Stimulated activated CD4-positive, alpha-beta T cell treated with anti-CD3 and anti-CD28 coated beads, Interleukin-15, amount 100 ng/mL, for 48 hours (primary cell): ENCODE measurements at regions not wholly inside any gene's neighbourhood (a gene's known extent, or its start where the extent isn't known, plus 50 kb on each side); places are given as distances from the start of the nearest gene placed in this dataset.

Experiments used
- DNase-seq, 2 donors: peaks; one replicate each; pipeline ENCODE4 v3.0.0-alpha.2; 2020; ENCODE audit warnings: low read depth in 2 of 2

DNA sequence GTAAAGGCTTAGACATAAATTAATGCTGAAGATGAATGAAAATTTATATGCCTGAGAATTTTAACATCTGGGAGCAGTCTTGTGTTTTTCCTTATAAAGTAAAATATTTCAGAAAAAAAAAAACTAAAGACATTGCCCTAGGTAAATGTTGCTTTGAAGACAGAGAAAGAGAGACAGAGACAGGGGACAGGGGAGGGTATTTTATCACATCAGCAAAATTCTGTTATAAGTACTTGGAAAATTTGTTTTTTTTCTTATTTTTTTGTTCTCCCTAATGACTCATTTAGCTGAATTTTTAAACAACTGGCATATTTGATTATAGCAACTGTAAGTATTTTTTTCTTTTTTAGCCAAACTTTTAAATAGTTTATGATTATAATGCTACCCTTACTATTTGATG is 1540.6 kb upstream of the GBE1 start:
- no peak for DNase-seq

DNA sequence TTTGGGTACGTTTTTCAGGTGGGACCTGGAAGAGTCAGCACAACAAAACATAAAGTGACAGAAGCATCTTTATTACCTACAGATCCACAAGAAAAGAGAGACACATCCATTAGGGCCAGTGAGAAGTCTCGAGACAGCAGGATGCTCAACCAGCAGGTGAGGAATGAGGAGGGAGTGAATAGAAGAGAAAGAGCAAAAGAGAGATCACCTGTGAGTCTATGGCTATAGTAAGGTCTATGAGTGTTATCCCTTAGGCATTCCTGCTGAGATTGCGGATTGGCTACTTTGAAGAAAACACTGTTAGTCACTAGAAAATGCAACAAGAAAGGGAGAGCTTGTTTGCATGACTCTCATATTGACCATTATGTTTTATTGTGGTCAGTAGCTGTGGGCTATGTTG is 1556.2 kb upstream of the GBE1 start:
- DNase-seq: no peak

DNA sequence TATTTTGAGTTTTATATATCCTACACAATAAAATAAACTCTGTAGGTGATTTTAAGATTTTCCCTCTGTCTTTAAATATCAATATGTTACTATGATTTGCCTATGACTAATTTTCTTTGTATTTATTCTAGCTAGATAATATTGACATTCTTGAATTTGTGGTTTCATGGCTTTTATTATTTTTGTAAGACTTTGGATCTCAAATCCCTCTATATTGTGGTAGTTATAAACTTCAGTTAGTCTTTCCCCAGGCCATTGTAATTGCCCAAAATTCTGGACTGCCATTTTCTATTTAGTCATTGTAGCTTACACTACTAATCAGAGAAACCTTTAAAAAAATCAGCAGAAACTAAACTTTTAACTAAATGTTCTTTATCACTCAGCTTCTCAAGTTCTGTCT is 1559.3 kb upstream of the GBE1 start:
- DNase-seq: no peak

DNA sequence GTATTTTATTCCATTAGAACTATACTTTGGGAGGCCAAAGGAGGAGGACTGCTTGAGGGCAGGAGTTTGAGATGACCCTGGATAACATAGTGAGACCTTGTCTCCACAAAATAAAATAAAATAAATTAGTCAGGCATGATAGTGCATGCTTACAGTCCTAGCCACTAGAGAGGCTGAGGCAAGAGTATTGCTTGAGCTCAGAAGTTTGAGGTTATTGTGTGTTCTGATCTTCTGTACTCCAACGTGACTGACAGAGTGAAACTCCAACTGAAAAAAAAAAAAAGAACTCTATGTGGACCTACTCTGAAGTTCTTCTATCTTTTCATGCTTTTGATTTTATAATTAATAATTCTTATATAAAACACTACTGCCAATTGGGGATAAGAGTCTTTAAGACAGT is 1560.0 kb upstream of the GBE1 start:
- no peak for DNase-seq

DNA sequence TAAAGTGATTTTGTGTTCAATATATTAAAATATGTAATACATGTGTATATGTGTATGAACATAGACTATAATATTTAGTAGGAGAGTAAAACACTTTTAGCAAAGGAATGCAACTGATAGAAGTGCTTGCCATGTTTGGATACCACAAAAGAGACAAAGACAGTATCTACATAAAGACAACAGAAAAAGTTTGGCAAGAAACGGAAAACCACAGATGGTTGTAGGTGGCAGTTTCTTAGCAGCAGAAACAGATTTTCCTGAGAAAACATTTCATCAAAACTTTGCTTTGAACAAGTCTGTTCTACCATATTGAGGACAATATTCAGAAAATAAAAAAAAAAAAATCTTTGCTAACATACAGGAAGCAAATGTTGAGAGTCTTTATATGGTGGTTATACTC is 1560.4 kb upstream of the GBE1 start:
- DNase-seq: no peak

DNA sequence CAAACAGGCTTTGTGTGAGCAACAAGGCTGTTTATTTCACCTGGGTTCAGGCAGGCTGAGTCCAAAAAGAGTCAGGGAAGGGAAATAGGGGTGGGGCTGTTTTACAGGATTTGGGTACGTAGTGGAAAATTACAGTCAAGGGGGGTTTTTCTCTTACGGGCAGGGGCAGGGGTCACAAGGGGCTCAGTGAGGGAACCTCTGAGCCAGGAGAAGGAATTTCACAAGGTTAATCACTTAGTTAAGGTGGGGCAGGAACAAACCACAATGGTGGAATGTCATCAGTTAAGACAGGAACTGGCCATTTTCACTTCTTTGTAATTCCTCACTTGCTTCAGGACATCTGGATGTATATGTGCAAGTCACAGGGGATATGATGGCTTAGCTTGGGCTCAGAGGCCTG is 1592.8 kb upstream of the GBE1 start:
- no peak for DNase-seq

DNA sequence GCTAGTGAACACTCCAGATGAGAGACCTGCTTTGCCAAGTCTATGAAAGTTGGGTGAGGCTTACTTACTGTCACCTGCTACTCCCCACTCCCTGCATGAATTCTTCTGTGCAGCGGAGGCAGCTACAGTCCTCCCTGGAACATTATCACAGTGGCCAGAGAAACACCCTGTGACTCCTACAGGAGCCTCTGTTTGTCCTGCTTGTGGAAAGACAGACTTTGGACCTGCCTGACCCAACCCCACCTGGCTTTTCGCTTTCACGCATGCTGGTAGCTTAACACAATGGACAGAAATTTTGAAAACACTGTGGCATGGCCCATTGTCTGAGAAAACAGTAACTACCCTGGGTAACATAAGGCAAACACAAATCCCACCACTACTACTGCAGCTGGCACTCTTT is 1565.5 kb upstream of the CADM2 start:
- no peak for DNase-seq

DNA sequence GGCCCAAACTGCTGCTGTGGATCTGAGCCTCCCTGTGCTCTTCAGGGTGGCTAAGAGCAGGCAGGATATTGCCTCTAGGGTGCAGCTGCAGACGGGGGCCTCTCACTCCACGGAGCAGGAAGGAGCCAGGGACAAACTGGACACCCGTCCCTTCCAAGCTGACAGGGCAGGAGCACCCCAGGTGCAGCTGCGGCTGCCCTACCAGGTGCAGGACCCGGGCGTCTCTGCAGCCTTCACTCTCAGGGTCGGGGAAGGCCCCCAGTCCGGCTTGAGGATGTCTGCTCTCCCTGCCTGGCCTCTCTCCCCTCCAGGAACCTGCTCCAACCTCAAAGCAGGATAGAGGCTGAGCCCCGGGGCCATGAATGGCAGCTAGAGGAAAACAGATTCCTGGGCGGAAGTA is 1554.9 kb upstream of the CADM2 start:
- DNase-seq: no peak

DNA sequence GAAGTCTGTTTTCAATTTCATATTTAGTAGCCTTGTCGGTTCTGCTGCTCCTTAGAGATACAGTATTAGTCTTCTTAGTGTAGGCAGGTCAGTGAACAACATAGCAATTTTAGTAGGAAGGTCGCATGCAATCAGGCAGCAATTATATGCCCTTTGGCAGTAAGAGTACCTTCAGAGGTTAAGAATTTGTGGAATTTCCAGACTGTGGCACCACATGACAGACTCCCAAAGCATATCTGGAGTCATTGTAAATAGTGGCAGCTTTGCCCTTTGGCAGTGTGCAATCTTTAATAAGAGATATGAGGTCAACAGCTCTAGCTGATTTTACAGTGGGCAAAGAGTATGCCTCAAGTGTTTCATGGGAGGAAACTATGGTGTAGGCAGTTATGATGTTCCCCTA is 1532.5 kb upstream of the CADM2 start:
- no peak for DNase-seq

DNA sequence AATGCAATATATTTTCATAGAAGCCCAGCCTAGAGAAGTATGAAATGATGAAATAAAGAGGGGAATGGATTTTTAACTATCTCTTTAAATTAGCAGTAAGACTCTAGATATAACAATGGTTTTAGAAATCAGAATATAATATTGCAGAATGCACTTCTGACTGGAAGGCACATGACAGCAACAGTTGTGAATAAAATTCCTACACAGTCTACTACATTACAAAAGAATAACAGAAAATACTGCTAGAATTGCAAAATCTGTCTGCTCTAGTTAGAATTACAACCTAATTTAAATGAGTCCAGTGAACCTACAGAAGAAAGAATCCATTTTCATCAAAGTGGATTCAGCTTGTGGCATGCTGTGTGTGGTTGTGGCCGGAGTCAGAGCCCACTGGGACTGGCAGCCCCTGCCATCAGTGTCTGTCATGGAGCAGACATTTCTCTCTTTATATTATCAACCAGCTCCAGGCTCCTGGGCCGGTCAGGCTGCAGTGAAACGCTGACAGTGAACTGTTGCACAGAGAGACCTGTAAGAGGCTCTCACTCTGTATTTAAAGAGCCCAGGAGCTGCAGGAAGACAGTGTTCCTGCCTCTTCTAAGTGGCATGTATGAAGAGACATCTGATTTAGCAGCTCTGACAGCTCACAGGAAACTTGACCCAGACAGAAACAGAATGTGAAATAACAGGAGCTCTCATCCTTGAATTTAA is 1523.8 kb upstream of the CADM2 start:
- DNase-seq: no peak

DNA sequence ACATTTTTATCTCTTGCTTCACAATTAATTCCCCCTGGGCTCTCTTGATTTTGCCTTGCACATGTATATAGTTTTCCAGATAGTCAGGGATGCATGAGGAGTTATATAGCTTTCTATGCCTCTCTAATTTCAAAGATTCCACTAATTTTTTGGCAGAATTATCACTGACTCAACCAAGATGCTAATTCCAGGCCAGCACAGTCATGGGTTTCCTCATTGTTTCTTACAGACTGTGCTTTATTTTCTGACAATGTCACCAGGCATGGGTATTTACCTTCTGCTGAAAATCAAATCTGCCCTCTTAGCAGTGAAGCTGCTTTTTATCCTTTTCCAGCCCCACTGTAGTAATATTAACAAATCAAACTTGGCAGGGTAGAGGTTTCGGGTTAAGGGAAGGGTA is 1520.6 kb upstream of the CADM2 start:
- no peak for DNase-seq

DNA sequence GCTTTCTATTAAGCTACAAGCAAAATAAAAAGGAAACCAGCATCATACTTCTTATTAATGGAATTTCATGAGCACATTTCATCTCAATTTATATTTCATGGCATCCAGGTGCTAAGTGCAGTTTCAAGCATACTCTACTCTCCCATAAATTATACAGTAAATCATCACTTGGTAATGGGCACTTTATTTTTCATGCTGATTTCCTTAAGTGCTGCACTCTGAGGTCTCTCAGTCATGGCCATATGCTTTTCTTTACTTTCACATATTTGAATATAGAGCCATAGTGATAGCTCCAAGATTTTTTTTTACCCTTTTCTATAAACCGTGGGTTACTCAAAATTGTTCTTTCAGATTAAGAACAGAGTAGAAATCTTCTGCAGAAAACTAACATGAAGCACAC is 1505.7 kb upstream of the CADM2 start:
- no peak for DNase-seq

DNA sequence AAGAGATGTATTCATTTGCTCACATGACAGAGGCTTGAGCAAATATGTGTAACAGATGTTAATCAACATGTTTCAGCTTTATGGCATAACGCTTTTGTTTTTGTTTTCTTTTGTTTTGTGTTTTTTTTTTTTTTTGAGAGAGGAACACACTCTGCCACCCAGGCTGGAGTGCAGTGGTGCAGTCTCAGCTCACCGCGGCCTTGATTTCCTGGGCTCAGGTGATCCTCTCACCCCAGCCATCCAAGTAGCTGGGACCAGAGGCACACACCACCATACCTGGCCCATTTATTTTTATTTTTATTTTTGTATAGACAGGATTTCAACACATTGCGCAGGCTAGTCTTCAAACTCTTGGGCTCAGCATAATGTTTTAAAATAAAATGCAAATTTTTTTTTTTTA is 1504.4 kb upstream of the CADM2 start:
- no peak for DNase-seq

DNA sequence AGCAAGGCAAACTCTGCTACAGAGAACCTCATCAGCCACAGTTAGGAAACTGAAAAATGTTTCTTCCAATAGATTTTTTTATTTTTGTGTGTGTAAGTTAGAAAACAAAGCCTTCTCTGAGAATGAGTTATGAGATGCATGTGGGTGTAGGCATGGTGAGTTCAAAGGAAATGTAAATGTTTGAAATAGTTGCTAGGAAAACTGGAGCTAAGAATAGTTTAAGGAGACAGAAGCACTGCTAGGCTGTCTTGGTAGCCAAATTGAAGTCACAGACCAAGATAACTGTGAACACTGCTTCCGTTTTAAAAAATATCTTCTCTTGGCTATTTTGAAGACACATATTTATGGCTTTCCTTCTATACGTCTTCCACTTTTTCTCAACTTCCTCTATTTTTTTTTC is 1501.2 kb upstream of the CADM2 start:
- DNase-seq: no peak

DNA sequence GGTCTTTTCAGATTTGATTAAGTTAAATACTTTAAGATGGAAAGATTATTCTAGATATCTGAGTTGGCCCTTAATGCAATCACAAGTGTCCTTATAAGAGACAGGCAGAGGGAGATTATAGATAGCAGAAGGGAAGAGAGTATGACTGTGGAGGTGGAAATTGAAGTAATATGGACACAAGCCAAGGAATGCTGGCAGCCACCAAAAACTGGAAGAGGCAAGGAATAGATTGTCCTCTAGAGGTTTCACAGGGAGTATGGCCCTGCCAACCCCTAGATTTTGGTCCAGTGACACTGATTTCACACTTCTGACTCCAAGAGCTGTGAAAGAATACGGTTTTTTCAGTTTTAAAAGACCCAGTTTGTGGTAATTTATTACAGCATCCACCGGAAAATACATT is 1498.7 kb upstream of the CADM2 start:
- DNase-seq: no peak

DNA sequence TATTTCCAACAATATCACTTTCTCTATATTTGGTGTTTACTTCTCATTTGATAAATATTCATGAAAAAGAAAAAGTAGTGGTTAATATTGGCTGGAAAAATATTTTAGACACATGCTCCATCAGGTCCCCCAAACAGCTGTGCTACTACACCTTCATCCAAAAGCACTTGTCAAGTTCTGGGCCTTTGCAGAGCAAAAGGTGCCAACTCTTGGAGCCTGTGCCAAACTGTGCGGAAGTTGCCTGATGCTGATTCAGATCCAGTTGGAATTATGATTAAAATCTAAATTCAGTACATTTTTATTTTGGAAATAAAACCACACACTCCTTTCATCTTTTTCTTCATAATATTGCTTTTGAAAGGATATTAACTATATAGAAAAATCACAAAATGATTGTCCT is 1497.4 kb upstream of the CADM2 start:
- DNase-seq: no peak

DNA sequence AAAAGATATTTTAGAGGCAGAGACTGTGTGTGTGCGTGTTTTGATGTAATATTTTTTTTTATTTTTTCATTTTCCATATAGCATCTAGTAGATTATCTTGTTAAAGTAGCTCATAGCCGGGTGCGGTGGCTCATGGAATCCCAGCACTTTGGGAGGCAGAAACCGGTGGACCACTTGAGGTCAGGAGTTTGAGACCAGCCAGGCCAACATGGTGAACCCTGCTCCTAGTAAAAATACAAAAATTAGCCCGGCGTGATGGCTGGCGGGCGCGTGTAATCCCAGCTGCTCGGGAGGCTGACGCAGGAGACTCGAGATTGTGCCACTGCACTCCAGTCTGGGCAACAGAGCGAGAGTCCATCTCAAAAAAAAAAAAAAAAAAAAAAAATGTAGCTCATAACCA is 1481.2 kb upstream of the CADM2 start:
- DNase-seq: no peak

DNA sequence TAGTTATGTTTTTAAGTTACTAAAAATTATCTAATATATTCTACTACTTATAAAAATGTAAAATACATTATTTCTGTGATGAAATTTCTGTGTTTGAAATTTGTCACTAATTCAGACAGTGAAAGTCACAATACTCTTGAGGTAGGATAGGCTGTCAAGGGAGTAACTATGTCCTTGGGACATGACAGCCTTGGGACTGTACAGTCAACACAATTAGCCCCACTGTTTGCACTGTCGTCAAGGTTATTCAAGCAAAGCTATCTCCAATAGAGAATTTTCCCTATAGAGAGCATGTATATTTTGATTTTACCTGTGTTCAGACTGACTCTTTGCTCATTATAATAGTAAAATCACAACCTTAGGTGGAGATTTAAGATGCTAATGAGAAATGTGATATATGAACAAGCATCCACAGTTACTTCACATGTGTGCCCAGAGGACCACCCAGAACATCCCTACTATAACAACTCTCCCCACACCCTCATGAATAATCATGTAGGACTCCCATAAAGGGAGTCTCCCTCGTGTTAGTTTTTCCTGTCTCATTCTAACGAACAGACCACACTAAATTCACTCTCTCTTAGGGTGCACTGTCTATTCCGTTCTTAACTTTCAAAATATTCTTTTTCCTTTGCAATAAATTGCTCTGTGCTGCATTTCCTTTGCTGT is 1476.3 kb upstream of the CADM2 start:
- DNase-seq: no peak

DNA sequence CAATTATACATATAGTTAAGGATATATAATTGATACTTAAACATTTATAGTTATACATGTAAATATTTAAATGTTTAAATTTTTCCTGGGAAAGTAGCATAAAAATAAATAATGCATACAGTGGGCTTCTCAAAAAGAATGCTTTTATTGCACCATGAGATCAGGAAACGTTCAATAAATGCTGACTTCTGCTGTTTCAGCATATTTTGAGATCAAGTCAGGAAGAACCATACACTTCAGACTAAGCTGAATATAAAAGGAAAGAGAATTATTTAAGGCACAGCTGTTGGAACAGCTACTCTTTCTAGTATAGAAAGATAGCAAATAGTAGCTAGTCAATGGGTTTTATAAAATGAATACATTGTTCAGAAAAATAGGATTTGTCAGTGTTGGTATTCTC is 1462.3 kb upstream of the CADM2 start:
- DNase-seq: no peak

DNA sequence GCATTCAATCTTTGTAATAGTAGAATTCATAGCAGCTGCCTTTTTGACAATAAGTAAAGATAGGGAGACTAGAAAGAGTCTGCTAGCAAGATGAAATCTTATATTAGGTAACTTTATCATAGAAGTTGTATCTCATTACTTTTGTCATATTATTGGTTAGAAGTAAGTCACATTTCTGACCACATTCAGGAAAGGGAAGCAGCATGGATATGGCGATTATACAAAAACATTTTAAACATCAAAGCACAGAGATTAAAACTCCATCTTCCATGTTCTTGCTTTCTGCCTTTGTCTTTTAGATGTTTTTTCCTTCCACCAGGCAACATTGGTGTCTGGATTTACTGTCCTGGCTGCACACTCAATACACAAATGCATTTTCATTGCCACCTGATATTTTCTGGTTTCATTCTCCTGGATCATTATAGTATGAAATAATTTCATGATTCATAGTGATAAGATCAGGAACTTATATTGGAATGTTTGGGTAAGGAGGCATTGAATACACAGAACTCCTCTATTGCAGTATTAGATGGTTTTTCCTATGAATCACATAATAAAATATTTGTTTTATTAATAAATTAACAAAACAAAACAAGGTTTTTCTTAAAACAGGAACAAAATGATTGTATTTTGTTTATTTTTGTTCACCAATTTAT is 1460.3 kb upstream of the CADM2 start:
- no peak for DNase-seq

DNA sequence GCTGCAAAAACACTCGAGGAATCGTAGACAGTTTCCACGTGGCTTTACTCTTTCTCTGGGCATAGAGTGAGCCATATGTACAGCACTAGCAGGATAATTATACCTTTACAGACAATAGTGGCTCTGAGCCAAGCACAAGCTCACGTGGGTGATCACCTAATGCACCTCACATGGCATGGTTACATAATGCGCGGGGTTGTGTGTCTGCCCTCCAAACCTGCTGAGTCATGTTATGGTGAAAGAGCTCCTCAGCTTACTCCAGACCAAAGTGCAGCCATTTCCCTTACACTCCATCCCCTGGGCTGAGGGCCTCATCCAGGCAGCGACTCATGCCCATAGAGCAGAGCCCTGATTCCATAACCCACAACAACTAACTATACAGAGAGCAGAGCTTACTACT is 1458.4 kb upstream of the CADM2 start:
- DNase-seq: no peak

DNA sequence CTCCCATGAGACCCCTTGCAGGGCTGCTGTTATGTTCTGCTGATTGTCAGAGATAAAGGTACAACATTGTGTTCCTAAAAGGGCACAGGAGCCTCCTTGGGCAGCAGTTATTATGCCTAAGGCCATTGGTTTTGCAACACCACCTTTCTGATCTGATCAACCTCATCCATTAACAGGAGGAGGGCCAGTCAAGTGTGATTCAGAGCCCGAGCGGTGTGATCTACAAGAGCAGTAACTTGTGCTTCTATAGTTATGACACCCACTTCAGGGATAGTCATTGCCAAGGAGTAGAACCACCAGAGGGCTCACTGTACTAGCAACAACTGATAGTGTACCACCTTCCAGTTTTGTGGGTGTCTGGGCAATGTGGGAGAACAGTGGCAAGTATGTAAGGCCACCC is 1457.9 kb upstream of the CADM2 start:
- no peak for DNase-seq

DNA sequence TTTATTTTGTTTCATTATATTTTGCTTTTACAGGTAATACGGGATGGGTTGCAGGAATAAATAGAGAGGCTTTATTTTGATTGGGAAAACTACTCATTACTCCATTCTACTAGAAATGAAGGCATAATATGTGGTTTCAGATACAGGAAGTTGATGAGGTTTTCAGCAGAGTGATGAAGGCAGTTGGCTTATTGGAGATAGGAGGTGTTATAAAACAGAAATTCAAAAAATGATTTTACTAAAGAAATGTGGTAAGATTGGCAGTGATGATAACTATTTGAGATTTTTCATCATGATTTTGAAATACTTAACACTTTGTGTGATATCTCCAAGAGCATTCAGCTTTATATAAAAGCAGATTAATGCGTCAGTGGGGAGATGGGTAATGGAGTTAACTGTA is 1445.7 kb upstream of the CADM2 start:
- DNase-seq: no peak

DNA sequence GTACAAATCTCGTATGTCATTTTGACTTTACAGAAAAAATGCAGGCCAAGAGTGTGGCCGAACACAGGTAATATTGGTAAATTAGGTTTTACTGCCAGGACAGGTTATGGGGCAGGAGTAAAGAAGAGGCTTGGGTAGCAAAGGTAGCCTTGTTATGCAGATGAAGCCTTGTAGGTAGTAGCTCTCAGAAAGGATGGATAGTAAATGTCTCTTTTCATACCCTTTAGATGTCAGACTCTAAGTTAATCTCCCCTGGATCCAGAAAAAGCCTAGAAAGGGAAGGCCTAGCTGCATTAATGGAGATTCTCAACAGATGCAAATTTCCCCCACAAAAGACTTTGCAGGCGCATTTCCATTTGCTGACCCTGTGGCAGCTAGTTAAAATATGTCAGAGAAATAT is 1445.1 kb upstream of the CADM2 start:
- no peak for DNase-seq
